Natural killer cell (primary cell): ENCODE measurements at regions not wholly inside any gene's neighbourhood (a gene's known extent, or its start where the extent isn't known, plus 50 kb on each side); places are given as distances from the start of the nearest gene placed in this dataset.

Experiments used
- ATAC-seq, 3 donors: fragments of 150-1000 bp in 2 of 3; fragments of 200-7000 bp in 1 of 3; cut with Tn5 transposase; 1 replicate in 1 of 3; 2 replicates in 2 of 3; pipeline ENCODE4 v1.10.0; 2021; ENCODE audit warnings: mild to moderate bottlenecking in 2 of 3, moderate library complexity in 2 of 3
- DNase-seq, 2 donors: peaks; one replicate each; pipeline versions ENCODE4 v3.0.0 to v3.0.0-alpha.2; 2013 to 2021; ENCODE audit warnings: mixed read lengths in 1 of 2
- H3K27ac ChIP-seq: one replicate; pipeline ENCODE4 v1.5.1; 2013; ENCODE audit warnings: mild to moderate bottlenecking, low read length
- H3K27me3 ChIP-seq: one replicate; pipeline ENCODE4 v1.6.1; 2013; ENCODE audit warnings: low read length; ENCODE audit not compliant: control insufficient read depth, insufficient read depth
- H3K36me3 ChIP-seq: one replicate; pipeline ENCODE4 v1.6.1; 2013; ENCODE audit warnings: low read length; ENCODE audit not compliant: control insufficient read depth, insufficient read depth
- H3K4me1 ChIP-seq: one replicate; pipeline ENCODE4 v1.6.1; 2013; ENCODE audit warnings: low read length; ENCODE audit not compliant: control insufficient read depth, insufficient read depth
- H3K4me3 ChIP-seq: one replicate; pipeline ENCODE4 v1.5.1; 2013; ENCODE audit warnings: low read length
- H3K9me3 ChIP-seq: one replicate; pipeline ENCODE4 v1.6.1; 2013; ENCODE audit warnings: low read length; ENCODE audit not compliant: control insufficient read depth, insufficient read depth
- H3K27ac Mint-ChIP-seq, 2 donors: one replicate each; pipeline ENCODE4 v1.8.0; 2022; ENCODE audit warnings: mild to moderate bottlenecking in 2 of 2, mixed read lengths in 2 of 2, moderate library complexity in 1 of 2
- H3K27me3 Mint-ChIP-seq, 2 donors: one replicate each; pipeline ENCODE4 v1.8.0; 2022; ENCODE audit warnings: low read depth in 2 of 2, mixed read lengths in 2 of 2
- H3K36me3 Mint-ChIP-seq: one replicate; pipeline ENCODE4 v1.8.0; 2022; ENCODE audit warnings: mixed read lengths
- H3K4me1 Mint-ChIP-seq, 2 donors: one replicate each; pipeline ENCODE4 v1.8.0; 2022; ENCODE audit warnings: mixed read lengths in 2 of 2
- H3K4me3 Mint-ChIP-seq: one replicate; pipeline ENCODE4 v1.8.0; 2022; ENCODE audit warnings: mild to moderate bottlenecking, moderate library complexity, mixed read lengths
- H3K9me3 Mint-ChIP-seq, 2 donors: one replicate each; pipeline ENCODE4 v1.8.0; 2022; ENCODE audit warnings: mixed read lengths in 2 of 2
- CTCF ChIP-seq: fragments of 200-600 bp; IDR thresholded peaks from one replicate; pipeline ENCODE4 v1.8.0; 2022; ENCODE audit warnings: antibody characterized with exemption
- WGBS: methylation state at CpG from one replicate; pipeline ENCODE4 v1.1.7; 2013; ENCODE audit warnings: missing lambda C conversion rate; ENCODE audit not compliant: insufficient coverage; 5-methylcytosine and 5-hydroxymethylcytosine counted together
- intact Hi-C: fragments of 100-400 bp; cut with micrococcal nuclease; formaldehyde crosslinking; loops from one replicate; pipeline ENCODE4 v1.14.2; 2022

DNA sequence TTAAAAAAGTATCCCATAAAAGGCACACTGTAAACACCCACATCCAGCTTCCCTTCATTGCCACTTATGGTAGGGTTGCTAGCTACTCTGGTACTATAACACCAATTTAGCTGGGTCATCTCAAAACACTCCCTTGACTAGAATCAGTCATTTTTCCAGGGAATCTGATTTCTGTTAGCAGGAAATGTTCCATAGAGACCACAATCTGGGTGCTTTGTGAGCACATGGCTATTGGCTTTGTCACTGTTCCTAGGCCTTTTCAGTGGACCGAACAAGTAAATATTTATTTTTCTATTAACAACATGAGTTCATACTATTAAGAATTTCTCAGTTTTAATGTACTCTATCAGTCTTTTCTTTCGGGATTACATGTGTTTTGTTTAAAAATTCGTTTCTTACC is 404.7 kb upstream of the GNPDA2 start:
- Mint-ChIP-seq H3K27me3 (no peaks in the 10 kb centered on the region), H3K36me3 (peaks cover 8% of the 10 kb centered on the region), H3K27ac (no peak overlapping the region), H3K9me3 (peaks cover 18 to 22% of the 10 kb centered on the region in 2 donors), H3K4me3 (no peak overlapping the region), H3K4me1 (no peaks in the 10 kb centered on the region)
- Histone ChIP-seq H3K4me1 (no peaks in the 10 kb centered on the region), H3K4me3 (no peak overlapping the region), H3K27me3 (no peaks in the 10 kb centered on the region), H3K36me3 (no peaks in the 10 kb centered on the region), H3K9me3 (peaks cover 3% of the 10 kb centered on the region), H3K27ac (no peak overlapping the region)
- TF ChIP-seq CTCF, result no peak
- intact Hi-C loops, result no loop called here
- ATAC-seq, result no peak
- DNase-seq, result no peak
- WGBS, result 94% methylated on average over 3 of the region's 3 CpGs

- no peak overlapping the region for H3K4me3 Mint-ChIP-seq
- no peak for DNase-seq
- no peaks in the 10 kb centered on the region for H3K27me3 Mint-ChIP-seq
- Histone ChIP-seq H3K36me3 (no peaks in the 10 kb centered on the region), H3K9me3 (no peaks in the 10 kb centered on the region), H3K27ac (no peak overlapping the region), H3K4me1 (no peaks in the 10 kb centered on the region), H3K27me3 (no peaks in the 10 kb centered on the region), H3K4me3 (no peak overlapping the region)
- H3K4me1 Mint-ChIP-seq, result no peaks in the 10 kb centered on the region
- intact Hi-C loops, result no loop called here
- peaks cover 9 to 15% of the 10 kb centered on the region in 2 donors for H3K9me3 Mint-ChIP-seq
- no peaks in the 10 kb centered on the region for H3K36me3 Mint-ChIP-seq
- WGBS, result 64% methylated on average over 2 of the region's 2 CpGs
- no peak overlapping the region for H3K27ac Mint-ChIP-seq
- ATAC-seq, result no peak
- no peak for TF ChIP-seq CTCF
Measured at GRCh38 chr4:45122406-45122805, 396.1 kb upstream of the GNPDA2 start.

- H3K4me1 ChIP-seq, result no peaks in the 10 kb centered on the region
- intact Hi-C loops, result no loop called here
- no peak for TF ChIP-seq CTCF
- Mint-ChIP-seq H3K4me3 (no peak overlapping the region), H3K4me1 (no peaks in the 10 kb centered on the region), H3K27ac (no peak overlapping the region), H3K36me3 (no peaks in the 10 kb centered on the region), H3K27me3 (no peaks in the 10 kb centered on the region), H3K9me3 (peaks cover 9 to 15% of the 10 kb centered on the region in 2 donors)
- no peak for ATAC-seq
- no peak overlapping the region for H3K4me3 ChIP-seq
- H3K9me3 ChIP-seq, result no peaks in the 10 kb centered on the region
- H3K36me3 ChIP-seq, result no peaks in the 10 kb centered on the region
- no peak overlapping the region for H3K27ac ChIP-seq
- H3K27me3 ChIP-seq, result no peaks in the 10 kb centered on the region
- WGBS, result 78% methylated on average over 2 of the region's 2 CpGs
- DNase-seq, result no peak
Measured at GRCh38 chr4:45121426-45121975, 395.1 kb upstream of the GNPDA2 start.

DNA sequence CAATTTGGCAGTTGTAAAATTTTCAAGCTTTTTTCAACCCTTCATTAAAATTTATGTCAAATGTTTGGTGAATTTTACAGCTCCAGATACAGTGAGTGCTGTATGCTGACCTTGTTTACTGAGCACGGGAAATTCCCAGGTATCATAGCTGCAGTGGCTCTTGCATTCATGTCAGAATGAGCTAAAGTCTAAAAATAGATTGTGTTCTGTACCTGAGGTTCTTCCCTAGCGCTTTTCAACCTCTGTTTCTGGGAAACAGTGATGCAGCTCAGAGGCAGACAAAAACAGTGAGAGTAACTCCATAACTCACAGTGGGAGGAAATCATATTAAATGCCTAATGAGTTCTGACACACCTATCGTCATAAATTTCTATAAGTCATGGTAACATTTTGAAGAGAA is 393.8 kb upstream of the GNPDA2 start:
- intact Hi-C loops, result no loop called here
- TF ChIP-seq CTCF, result no peak
- ATAC-seq (no peak), DNase-seq (no peak)
- Histone ChIP-seq H3K36me3 (no peaks in the 10 kb centered on the region), H3K27me3 (no peaks in the 10 kb centered on the region), H3K27ac (no peak overlapping the region), H3K4me1 (no peaks in the 10 kb centered on the region), H3K4me3 (no peak overlapping the region), H3K9me3 (no peaks in the 10 kb centered on the region)
- Mint-ChIP-seq H3K4me1 (no peaks in the 10 kb centered on the region), H3K9me3 (peaks cover 9 to 17% of the 10 kb centered on the region in 2 donors), H3K4me3 (no peak overlapping the region), H3K27ac (no peak overlapping the region), H3K36me3 (no peaks in the 10 kb centered on the region), H3K27me3 (no peaks in the 10 kb centered on the region)
- 69% methylated on average over 2 of the region's 3 CpGs for WGBS
